ENCODE measurements at regions not wholly inside any gene's neighbourhood (a gene's known extent, or its start where the extent isn't known, plus 50 kb on each side); places are given as distances from the start of the nearest gene placed in this dataset.

DNA sequence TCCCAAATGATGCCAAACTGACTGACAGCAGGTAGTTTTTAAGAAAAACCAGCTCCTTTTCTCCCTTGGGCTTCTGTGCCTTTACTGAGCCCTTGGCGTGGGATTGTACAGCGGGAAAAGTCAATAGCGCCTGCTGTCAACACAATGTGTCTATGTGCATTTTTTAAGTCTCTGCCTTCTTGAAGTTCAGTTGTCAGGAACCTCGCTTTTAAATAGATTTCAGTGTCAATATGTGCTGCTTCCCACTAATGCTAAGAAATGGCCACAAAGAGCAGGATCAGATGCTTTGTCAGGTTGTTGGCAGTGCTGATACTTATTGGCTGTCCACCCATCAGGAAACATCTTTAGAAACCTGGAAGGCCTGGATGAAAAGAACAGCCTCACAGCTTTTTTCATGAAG is 424.4 kb downstream of the C3orf38 start:
- DNase-seq: no peak
- POLR2A ChIA-PET: no interaction called here
- H3K27ac Mint-ChIP-seq: no peak overlapping the region
- no peaks in the 10 kb centered on the region for H3K27me3 Mint-ChIP-seq
- H3K36me3 Mint-ChIP-seq (ENCODE audit: low read depth): no peaks in the 10 kb centered on the region
- peaks cover 3% of the 10 kb centered on the region for H3K9me3 Mint-ChIP-seq
- CTCF ChIA-PET: no interaction called here
- H3K4me3 Mint-ChIP-seq: no peak overlapping the region
- no peaks in the 10 kb centered on the region for H3K4me1 Mint-ChIP-seq

DNA sequence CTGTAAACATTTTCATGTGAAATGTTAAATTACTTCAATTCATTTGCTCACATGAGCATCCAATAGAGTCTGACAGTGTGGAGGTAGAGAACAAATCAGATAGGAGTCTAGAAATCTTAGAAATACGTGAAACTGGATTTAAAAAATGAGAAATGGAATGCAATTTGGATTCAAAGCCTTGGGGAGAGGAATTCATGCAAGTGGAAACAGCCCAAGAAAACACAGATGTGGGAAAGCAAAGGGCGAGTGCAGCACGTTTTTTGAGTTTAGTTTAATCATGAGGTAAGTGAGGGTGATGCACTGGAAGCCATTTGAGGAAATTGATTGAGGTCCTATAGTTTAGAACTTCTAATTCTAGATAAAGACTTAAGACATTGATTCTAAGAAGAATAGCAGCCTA is 434.7 kb downstream of the C3orf38 start:
- Mint-ChIP-seq H3K4me1 (no peaks in the 10 kb centered on the region), H3K27me3 (no peaks in the 10 kb centered on the region), H3K9me3 (no peaks in the 10 kb centered on the region), H3K4me3 (no peak overlapping the region), H3K27ac (no peak overlapping the region), H3K36me3 (ENCODE audit: low read depth) (no peaks in the 10 kb centered on the region)
- POLR2A ChIA-PET: no interaction called here
- CTCF ChIA-PET: no interaction called here
- no peak for DNase-seq

DNA sequence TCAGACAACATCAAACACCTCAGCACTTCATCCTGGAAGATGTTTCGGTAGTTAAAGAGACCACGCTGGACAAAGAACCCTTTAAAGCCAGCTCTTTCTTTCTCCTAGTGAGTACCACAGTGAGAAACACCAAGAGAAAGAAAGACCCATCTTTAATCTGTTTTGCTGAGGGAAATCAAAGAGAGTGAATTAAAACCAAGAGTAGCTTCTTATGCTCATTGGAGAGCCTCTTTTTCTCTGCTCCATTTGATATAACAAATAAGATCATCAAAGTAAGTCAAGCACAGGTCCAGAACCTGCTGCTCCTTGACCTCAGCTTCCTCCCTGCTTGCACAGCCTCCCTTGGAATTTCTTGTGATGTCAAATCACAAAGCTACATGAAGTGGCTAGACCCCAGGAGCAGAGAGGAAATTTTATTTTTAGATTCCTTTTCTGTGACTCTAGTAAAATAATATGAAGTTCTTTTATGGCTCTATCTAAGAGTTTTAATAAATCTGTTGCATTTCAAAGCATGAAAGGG is 436.4 kb downstream of the C3orf38 start:
- ChIA-PET CTCF (no interaction called here), POLR2A (no interaction called here)

DNA sequence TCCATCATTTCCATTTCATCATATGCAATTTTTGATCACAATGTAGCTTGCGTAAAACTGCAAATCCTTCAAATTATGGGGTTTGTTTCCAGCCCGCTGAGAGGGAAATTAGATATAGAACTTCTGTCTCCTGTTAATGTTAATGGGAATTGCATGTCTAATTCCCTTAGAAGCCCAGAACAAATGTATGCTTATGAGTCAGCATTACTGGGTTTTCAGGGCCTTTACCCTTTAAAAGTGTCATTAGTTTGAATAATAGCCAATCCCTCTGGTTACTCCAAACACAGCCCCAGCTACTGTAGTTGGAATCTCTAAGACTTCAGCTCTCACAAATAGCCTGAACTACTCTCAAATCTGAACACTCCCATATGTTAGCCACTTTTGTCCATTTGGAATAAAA is 439.4 kb downstream of the C3orf38 start:
- Mint-ChIP-seq H3K27me3 (no peaks in the 10 kb centered on the region), H3K9me3 (no peaks in the 10 kb centered on the region), H3K36me3 (ENCODE audit: low read depth) (no peaks in the 10 kb centered on the region), H3K27ac (no peak overlapping the region), H3K4me1 (no peaks in the 10 kb centered on the region), H3K4me3 (no peak overlapping the region)
- ChIA-PET CTCF (no interaction called here), POLR2A (no interaction called here)
- DNase-seq: no peak

More for the DNA sequence above, 436.4 kb downstream of the C3orf38 start:
- H3K9me3 Mint-ChIP-seq: no peaks in the 10 kb centered on the region
- no peak overlapping the region for H3K27ac Mint-ChIP-seq
- H3K27me3 Mint-ChIP-seq: no peaks in the 10 kb centered on the region
- DNase-seq: no peak
- H3K36me3 Mint-ChIP-seq (ENCODE audit: low read depth): no peaks in the 10 kb centered on the region
- no peaks in the 10 kb centered on the region for H3K4me1 Mint-ChIP-seq
- H3K4me3 Mint-ChIP-seq: no peak overlapping the region

DNA sequence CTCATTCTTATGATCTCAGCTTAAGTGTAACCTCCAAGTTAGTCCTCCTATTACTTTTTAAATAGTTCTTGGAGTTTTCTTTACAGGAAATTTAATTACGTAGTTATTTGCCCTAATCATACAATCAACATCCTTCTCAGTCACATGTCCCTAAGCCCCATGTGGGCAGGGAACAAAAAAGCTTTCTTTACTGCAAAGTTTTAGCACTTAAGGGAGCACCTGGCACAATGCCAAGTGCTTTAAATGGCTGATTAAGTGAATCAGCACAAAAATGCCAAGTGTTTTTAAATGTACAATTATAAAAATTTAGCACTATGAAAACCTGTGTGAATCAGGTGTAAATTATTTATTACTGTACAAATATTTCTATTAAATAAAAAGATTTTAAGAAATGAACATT is 445.3 kb downstream of the C3orf38 start:
- POLR2A ChIA-PET: no interaction called here
- no peak overlapping the region for H3K27ac Mint-ChIP-seq
- CTCF ChIA-PET: no interaction called here

DNA sequence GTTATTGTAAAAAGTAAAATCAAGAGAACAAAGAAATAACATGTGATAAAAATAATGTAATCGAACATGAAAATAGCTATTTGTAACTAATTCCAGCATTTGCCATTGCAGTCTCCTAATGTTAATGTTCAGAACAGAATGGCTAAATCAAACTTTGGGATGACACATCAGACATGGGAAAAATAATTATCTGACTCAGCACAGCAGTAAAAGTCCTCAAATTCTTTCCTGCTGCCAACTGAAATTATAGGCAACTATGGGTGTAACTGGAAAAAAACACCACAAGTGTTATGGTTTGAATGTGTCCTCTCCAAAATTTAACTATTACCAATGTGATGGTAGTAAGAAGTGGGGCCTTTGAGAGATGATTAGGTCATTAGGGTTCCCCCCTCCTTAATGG is 446.7 kb downstream of the C3orf38 start:
- H3K36me3 Mint-ChIP-seq (ENCODE audit: low read depth): no peaks in the 10 kb centered on the region
- no peaks in the 10 kb centered on the region for H3K9me3 Mint-ChIP-seq
- H3K4me3 Mint-ChIP-seq: no peak overlapping the region
- no peak overlapping the region for H3K27ac Mint-ChIP-seq
- CTCF ChIA-PET: no interaction called here
- DNase-seq: no peak
- POLR2A ChIA-PET: no interaction called here
- no peaks in the 10 kb centered on the region for H3K27me3 Mint-ChIP-seq
- no peaks in the 10 kb centered on the region for H3K4me1 Mint-ChIP-seq

More for the DNA sequence above, 445.3 kb downstream of the C3orf38 start:
- H3K9me3 Mint-ChIP-seq: no peaks in the 10 kb centered on the region
- H3K36me3 Mint-ChIP-seq (ENCODE audit: low read depth): no peaks in the 10 kb centered on the region
- no peak overlapping the region for H3K4me3 Mint-ChIP-seq
- no peaks in the 10 kb centered on the region for H3K27me3 Mint-ChIP-seq
- no peak for DNase-seq
- H3K4me1 Mint-ChIP-seq: no peaks in the 10 kb centered on the region

DNA sequence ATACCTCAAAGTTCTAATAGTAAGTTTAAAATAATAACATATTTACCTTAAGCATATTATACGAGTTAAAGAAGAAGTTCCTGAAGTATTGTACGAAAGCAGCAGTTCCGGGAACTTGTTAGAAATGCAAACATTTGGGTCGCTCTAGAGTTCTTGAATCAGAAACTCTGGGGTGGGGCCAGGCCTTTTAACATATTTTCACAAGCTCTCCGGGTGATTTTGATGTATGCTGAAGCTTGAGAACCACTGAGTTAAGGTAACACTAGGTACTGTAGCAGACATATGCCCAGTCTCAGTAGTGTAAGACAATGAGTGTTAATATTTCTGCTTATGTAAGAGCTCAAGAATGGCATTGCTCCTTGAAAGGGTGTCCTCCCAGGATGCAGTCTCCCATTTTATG is 461.1 kb downstream of the C3orf38 start:
- CTCF ChIA-PET: no interaction called here
- POLR2A ChIA-PET: no interaction called here

DNA sequence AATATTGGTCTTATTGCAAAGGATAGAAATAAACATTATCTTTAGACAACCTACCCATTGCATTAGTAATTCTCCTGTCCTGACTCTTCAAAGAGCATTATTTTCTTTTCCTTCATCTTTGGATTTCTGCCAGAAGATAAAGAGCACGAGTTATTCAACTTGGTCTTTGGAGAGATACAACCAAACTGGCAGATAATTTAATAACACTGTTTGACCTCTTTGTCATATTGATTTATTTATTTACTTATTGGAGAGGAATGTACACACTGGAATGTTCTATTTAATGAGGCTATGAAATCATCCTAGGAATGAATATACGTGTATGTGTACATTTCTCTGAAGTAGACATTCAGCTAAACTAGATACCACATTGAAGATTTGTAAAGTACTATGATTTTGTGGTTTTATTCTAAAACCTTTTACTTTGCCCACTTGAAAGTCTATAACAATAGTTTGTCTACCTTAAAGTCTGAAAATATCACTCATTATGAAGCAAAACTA is 462.1 kb downstream of the C3orf38 start:
- Mint-ChIP-seq H3K36me3 (ENCODE audit: low read depth) (no peaks in the 10 kb centered on the region), H3K9me3 (no peaks in the 10 kb centered on the region), H3K4me3 (no peak overlapping the region), H3K27ac (no peak overlapping the region), H3K27me3 (no peaks in the 10 kb centered on the region), H3K4me1 (no peaks in the 10 kb centered on the region)
- ChIA-PET POLR2A (no interaction called here), CTCF (no interaction called here)
- DNase-seq: no peak

More for the DNA sequence above, 461.1 kb downstream of the C3orf38 start:
- no peak overlapping the region for H3K27ac Mint-ChIP-seq
- H3K4me1 Mint-ChIP-seq: no peaks in the 10 kb centered on the region
- H3K4me3 Mint-ChIP-seq: no peak overlapping the region
- DNase-seq: no peak
- no peaks in the 10 kb centered on the region for H3K36me3 Mint-ChIP-seq (ENCODE audit: low read depth)
- H3K9me3 Mint-ChIP-seq: no peaks in the 10 kb centered on the region
- no peaks in the 10 kb centered on the region for H3K27me3 Mint-ChIP-seq

DNA sequence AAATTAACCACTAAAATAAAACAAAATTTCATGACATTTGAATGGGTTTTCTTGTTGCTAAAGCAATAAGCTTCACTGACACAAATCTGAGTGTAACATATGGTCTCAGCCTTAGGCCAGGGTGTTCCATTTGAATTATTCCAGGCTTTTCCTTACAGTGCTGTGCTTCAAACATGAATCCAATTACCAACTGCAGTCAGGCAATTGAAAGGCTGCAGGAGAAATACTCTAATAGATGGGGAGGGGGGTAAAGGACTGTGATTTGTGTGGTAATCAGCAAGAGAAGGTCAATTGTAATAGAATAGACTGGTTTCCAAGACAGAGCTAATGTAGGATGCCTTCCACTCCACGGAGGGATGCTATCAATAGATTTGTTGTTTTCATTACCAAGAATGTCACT is 466.7 kb downstream of the C3orf38 start:
- Mint-ChIP-seq H3K4me1 (no peaks in the 10 kb centered on the region), H3K4me3 (no peak overlapping the region), H3K9me3 (no peaks in the 10 kb centered on the region), H3K36me3 (ENCODE audit: low read depth) (no peaks in the 10 kb centered on the region), H3K27ac (no peak overlapping the region), H3K27me3 (no peaks in the 10 kb centered on the region)
- POLR2A ChIA-PET: no interaction called here
- no peak for DNase-seq
- CTCF ChIA-PET: no interaction called here

DNA sequence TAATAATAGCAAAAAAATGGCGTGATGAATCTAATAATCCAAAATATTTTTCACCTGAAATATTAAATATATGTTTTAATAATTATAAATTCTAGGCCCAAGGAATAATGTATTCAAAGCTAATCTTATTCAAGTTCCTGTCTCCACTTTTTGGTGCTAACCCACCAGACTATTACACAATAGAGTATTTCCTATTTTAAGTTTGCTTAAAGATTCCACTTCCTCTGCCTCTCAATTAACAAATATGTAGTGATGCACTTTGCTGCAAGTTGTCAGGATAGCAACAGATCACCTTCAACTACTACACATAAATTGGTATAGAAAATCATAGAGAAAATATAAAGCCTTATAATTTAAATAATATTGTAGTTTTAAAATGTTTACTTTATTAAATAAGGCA is 467.5 kb downstream of the C3orf38 start:
- ChIA-PET POLR2A (no interaction called here), CTCF (no interaction called here)
- Mint-ChIP-seq H3K9me3 (no peaks in the 10 kb centered on the region), H3K36me3 (ENCODE audit: low read depth) (no peaks in the 10 kb centered on the region), H3K27ac (no peak overlapping the region), H3K4me1 (no peaks in the 10 kb centered on the region), H3K27me3 (no peaks in the 10 kb centered on the region), H3K4me3 (no peak overlapping the region)
- DNase-seq: no peak

DNA sequence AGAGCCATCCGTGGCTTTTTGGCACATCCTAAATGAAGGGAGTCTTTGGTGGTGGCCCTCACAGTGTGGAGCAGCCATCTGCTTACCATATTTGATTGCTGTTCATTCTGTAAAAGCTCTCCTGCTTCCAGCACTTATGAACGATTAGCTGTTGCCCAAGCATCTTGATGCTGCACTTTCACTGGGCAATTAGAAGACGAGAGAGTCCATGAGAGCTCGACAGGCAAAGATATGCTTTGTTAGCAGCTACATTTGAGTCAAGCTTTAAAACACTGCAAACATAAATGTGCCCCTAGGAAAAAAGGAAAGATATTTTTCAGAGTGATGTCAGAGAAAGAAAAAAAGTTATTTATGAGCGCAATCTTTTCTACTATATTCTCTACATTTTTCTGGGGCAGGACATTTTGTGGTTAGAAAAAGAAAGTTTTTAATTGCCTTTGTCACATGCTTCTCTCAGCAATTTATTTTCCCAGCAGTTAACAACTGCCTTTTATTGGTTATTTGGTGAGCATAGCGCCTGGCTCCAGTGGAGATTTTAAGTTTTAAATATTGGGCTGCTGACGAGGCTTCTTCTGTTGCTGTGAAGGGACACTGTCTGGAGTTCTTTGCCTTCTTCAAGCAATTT is 468.4 kb downstream of the C3orf38 start:
- H3K4me3 Mint-ChIP-seq: no peak overlapping the region
- ChIA-PET POLR2A (no interaction called here), CTCF (no interaction called here)
- H3K27ac Mint-ChIP-seq: no peak overlapping the region
- no peak for DNase-seq
- no peaks in the 10 kb centered on the region for H3K4me1 Mint-ChIP-seq
- H3K9me3 Mint-ChIP-seq: no peaks in the 10 kb centered on the region
- H3K36me3 Mint-ChIP-seq (ENCODE audit: low read depth): no peaks in the 10 kb centered on the region
- no peaks in the 10 kb centered on the region for H3K27me3 Mint-ChIP-seq

DNA sequence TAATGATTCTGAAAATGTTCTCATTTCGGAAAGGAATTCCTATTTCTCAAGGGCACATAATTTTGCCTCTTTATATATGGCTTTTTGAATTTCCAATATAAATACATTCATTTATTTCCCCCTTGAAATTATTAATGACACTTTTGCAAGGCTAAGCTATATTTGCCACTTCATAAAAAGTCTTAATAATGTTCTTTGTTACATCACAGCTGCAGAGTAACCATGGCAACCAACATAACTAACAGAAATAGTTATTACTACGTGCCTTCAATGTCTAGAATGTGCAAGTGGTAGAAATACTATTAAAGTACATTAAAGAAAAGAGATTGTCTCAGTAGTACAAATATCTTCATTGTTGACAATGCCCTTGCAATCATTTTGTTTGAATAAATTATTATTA is 471.8 kb downstream of the C3orf38 start:
- Mint-ChIP-seq H3K27ac (no peak overlapping the region), H3K27me3 (no peaks in the 10 kb centered on the region), H3K4me1 (no peaks in the 10 kb centered on the region), H3K4me3 (no peak overlapping the region), H3K36me3 (ENCODE audit: low read depth) (no peaks in the 10 kb centered on the region), H3K9me3 (no peaks in the 10 kb centered on the region)
- CTCF ChIA-PET: no interaction called here
- POLR2A ChIA-PET: no interaction called here
- no peak for DNase-seq

DNA sequence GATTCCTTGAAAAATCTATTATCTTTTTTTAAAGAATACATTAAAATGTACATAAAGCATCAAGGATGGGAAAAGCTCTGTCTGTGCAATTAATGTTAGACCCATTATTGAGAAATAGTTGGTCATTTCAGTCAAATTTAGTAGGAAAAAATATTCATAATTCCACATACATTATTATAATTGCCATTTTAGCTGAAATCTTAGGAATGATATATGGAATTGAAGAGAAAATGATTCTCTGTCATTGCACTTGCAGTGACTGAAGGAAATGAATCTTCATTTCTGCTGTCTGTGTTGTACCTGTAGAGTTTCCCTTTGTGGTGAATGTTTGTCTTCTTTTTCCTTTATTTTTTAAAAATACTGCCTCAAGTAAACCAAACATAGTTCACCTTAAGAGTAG is 473.9 kb downstream of the C3orf38 start:
- ChIA-PET CTCF (no interaction called here), POLR2A (no interaction called here)
- Mint-ChIP-seq H3K4me3 (no peak overlapping the region), H3K27ac (no peak overlapping the region), H3K4me1 (no peaks in the 10 kb centered on the region), H3K9me3 (no peaks in the 10 kb centered on the region), H3K36me3 (ENCODE audit: low read depth) (no peaks in the 10 kb centered on the region), H3K27me3 (no peaks in the 10 kb centered on the region)
- DNase-seq: no peak

DNA sequence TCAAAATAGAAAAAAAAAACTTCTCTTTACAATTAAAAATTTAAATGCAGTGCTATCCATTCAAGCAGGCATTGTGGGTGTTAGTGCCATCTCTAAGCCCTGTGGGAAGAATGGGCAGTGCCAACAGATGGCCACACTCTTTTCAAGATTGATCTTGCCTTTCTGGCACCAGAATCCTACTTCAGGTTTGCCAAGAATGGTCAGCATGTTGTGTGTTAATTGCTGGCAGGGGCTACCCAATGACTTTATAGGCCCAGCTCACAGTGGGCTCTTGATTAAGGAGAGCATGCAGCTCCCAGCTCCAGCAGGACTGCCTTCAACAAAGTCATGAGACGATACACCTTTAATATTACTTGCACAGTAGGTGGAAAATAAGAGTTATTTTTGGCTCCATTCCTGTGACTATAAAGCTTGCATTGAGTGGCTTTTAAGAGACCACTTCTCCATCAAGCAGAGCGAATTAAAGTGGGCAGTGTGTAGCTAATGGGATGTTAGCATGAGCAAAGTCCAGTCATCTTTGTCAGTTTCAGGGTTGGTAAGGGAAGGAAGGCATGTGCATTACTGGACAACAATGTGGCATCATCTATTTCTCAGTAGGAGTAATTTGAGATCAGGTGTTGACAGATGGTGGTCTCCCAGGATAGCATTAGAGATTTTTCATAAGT is 476.8 kb downstream of the C3orf38 start:
- ChIA-PET POLR2A (no interaction called here), CTCF (no interaction called here)
- H3K4me1 Mint-ChIP-seq: no peaks in the 10 kb centered on the region
- no peaks in the 10 kb centered on the region for H3K36me3 Mint-ChIP-seq (ENCODE audit: low read depth)
- no peak overlapping the region for H3K27ac Mint-ChIP-seq
- no peak overlapping the region for H3K4me3 Mint-ChIP-seq
- H3K27me3 Mint-ChIP-seq: no peaks in the 10 kb centered on the region
- DNase-seq: no peak
- no peaks in the 10 kb centered on the region for H3K9me3 Mint-ChIP-seq

Measured in activated CD4-positive, alpha-beta T cell treated with anti-CD3 and anti-CD28 coated beads, Interleukin-2, amount 10 ng/mL, durations not matched to agents 7 days and 5 days (primary cell).